ENCODE measurements at regions not wholly inside any gene's neighbourhood (a gene's known extent, or its start where the extent isn't known, plus 50 kb on each side); places are given as distances from the start of the nearest gene placed in this dataset.
"Not testable (repeated sequence)": the region's sequence is repeated elsewhere in the genome, so short reads cannot be mapped to it uniquely, and the experiment has no call there.

- 88 to 98% (median 93%) methylated on average over 4 of the region's 4 CpGs for WGBS, 4 donors
- no peak for TF ChIP-seq CTCF (IDR thresholded peaks at IDR 0.05)
- TF ChIP-seq POLR2A (IDR thresholded peaks at IDR 0.05), result no peak
Measured at GRCh38 chr4:11663114-11663513, 234.4 kb upstream of the HS3ST1 start.

GRCh38 chr4:11650801-11651596 lies 222.3 kb upstream of the HS3ST1 start:
- Histone ChIP-seq H3K36me3 (no peaks in the 10 kb centered on the region), H3K4me3 (peak overlapping the region in 6 of 12 donors; percentile 3 to 32 (median 26)), H3K27me3 (peaks cover 0 to 6% (median 0%) of the 10 kb centered on the region in 9 donors), H3K9me3 (no peaks in the 10 kb centered on the region), H3K4me1 (peaks cover 0 to 7% (median 0%) of the 10 kb centered on the region in 12 donors), H3K27ac (no peak overlapping the region)
- 34 to 44% (median 38%) methylated on average over 19 of the region's 19 CpGs for WGBS, 4 donors
- TF ChIP-seq POLR2A (IDR thresholded peaks at IDR 0.05) (no peak), CTCF (IDR thresholded peaks at IDR 0.05) (no peak)
- intact Hi-C loops (cut with DNase I), result no loop called here
- DNase-seq (no peak), ATAC-seq (no peak)

More at GRCh38 chr4:11663114-11663513, 234.4 kb upstream of the HS3ST1 start:
- Histone ChIP-seq H3K4me1 (no peaks in the 10 kb centered on the region), H3K36me3 (no peaks in the 10 kb centered on the region), H3K27ac (no peak overlapping the region), H3K27me3 (no peaks in the 10 kb centered on the region), H3K4me3 (no peak overlapping the region), H3K9me3 (no peaks in the 10 kb centered on the region)
- intact Hi-C loops (cut with DNase I), result no loop called here
- ATAC-seq (no peak), DNase-seq (no peak)

GRCh38 chr4:11647433-11647832 lies 218.7 kb upstream of the HS3ST1 start:
- H3K4me3 ChIP-seq, result no peak overlapping the region
- peaks cover 0 to 11% (median 0%) of the 10 kb centered on the region in 12 donors for H3K9me3 ChIP-seq
- H3K36me3 ChIP-seq, result no peaks in the 10 kb centered on the region
- ATAC-seq, result no peak
- peaks cover 0 to 7% (median 0%) of the 10 kb centered on the region in 12 donors for H3K4me1 ChIP-seq
- DNase-seq, result no peak
- no peak for TF ChIP-seq CTCF (IDR thresholded peaks at IDR 0.05)
- TF ChIP-seq POLR2A (IDR thresholded peaks at IDR 0.05), result no peak
- peaks cover 0 to 6% (median 0%) of the 10 kb centered on the region in 9 donors for H3K27me3 ChIP-seq
- no peak overlapping the region for H3K27ac ChIP-seq
- intact Hi-C loops (cut with DNase I), result no loop called here

GRCh38 chr4:11643081-11643480 lies 214.4 kb upstream of the HS3ST1 start:
- H3K27ac ChIP-seq; intact Hi-C loops (cut with DNase I); ATAC-seq; DNase-seq; H3K27me3 ChIP-seq; H3K4me3 ChIP-seq; H3K4me1 ChIP-seq; H3K36me3 ChIP-seq: not testable (repeated sequence)
- 88 to 95% (median 91%) methylated on average over 2 of the region's 2 CpGs for WGBS, 4 donors
- H3K9me3 ChIP-seq, result peaks cover 0 to 19% (median 1%) of the 10 kb centered on the region in 12 donors

Data from heart left ventricle (tissue), 16 donors.